SK-N-MC (cell line): ENCODE measurements at regions not wholly inside any gene's neighbourhood (a gene's known extent, or its start where the extent isn't known, plus 50 kb on each side); places are given as distances from the start of the nearest gene placed in this dataset.

Experiments used
- EZH2 ChIP-seq: fragments of 200-600 bp; sonication (generic); IDR thresholded peaks from one replicate; pipeline ENCODE4 v1.6.1; 2017; ENCODE audit warnings: antibody characterized with exemption
- FOXP2 ChIP-seq: optimal IDR thresholded peaks from 2 replicates; pipeline ENCODE3; 2011; ENCODE audit warnings: mild to moderate bottlenecking, moderate library complexity; ENCODE audit not compliant: insufficient read depth; ENCODE audit errors: extremely low read length, control extremely low read depth
- POLR2AphosphoS5 ChIP-seq: IDR thresholded peaks from 2 replicates; pipeline ENCODE4 v1.6.1; 2012; ENCODE audit warnings: mild to moderate bottlenecking, low read depth, low read length, borderline replicate concordance

DNA sequence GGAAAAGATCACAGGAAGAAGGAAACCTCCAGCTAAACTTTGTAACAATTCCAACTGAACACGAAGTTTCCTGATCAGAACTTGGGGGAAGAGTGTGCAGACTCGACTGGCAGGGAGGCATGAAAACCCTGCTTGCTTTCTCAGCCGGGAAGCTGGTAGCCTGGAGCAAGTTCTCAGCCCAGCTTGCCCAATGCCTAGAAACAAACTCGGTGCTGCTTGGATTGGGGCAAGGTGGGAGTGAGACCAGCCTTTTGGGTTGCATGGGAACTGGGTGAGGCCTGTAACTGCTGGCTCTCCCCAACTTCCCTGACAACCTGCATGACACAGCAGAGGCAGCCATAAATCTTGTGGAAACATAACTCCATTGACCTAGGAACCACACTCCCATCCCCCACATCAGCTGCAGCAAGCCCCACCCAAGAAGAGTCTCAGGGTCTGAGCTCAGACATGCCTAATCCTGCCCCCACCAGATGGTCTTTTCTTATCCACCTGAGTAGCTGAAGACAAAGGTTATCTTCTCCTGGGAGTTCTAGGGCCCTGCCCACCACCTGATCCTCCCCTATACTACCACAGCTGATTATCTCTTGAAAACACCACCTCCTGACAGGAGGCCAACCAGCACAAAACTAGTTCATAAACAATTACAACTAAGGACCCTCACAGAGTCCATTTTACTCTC, 1859.7 kb upstream of the CELF4 start:
- no peak for TF ChIP-seq POLR2AphosphoS5
- TF ChIP-seq FOXP2 = no peak
- no peak for TF ChIP-seq EZH2
